VCaP (cell line): ENCODE measurements at regions not wholly inside any gene's neighbourhood (a gene's known extent, or its start where the extent isn't known, plus 50 kb on each side); places are given as distances from the start of the nearest gene placed in this dataset.
"Not testable (repeated sequence)": the region's sequence is repeated elsewhere in the genome, so short reads cannot be mapped to it uniquely, and the experiment has no call there.

Experiments used
- H3K27ac ChIP-seq: fragments of 450-650 bp; 2 replicates; pipeline ENCODE4 v1.5.1; 2017
- CTCF ChIP-seq: fragments of 450-650 bp; conservative IDR thresholded peaks from 2 replicates; pipeline ENCODE4 v1.5.1; 2017; ENCODE audit warnings: mild to moderate bottlenecking, moderate library complexity

DNA sequence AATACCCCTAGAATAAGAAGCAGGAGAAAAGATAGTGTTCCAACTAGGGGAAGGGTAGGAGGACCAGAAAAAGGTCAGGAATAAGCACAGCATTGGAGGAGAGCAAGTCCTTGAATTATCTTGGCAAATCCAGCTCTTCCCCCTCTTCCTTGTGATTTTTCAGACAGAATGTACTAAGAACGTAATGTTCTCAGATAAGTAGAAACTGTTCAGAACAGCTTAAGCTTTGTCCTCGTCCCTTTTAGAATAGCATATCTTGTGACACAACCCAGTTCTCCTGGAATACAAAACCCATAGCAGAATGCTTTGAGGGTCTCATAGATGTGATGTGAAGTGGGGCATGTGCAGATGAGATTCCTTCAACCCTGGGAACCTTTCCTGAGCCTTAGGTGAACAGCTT is 97.4 kb downstream of the EMB start:
- TF ChIP-seq CTCF: no peak
- no peak overlapping the region for H3K27ac ChIP-seq

DNA sequence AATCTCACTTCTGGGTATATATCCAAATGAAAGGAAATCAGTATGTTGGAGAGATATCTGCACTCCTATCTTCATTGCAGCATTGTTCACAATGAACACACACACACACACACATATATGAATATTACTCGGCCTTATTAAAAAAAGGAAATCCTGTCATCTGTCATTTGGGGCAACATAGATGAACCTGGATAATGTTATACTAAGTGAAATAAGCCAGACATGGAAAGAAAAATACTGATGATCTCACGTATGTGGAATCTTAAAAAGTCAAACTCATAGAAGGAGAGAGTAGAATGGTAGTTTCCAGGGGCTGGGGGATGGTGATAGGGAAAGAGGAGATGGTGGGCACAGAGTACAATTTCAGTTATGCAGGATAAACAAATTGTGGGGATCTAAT is 100.3 kb downstream of the EMB start:
- TF ChIP-seq CTCF: no peak

DNA sequence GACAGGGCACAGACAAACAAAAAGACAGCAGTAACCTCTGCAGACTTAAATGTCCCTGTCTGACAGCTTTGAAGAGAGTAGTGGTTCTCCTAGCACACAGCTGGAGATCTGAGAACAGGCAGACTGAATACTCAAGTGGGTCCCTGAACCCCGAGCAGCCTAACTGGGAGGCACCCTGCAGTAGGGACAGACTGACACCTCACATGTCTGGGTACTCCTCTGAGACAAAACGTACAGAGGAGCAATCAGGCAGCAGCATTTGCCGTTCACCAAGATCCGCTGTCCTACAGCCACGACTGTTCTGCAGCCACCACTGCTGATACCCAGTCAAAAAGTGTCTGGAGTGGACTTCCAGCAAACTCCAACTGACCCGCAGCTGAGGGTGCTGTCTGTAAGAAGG is 110.5 kb downstream of the EMB start:
- not testable (repeated sequence) for H3K27ac ChIP-seq

More for the DNA sequence above, 100.3 kb downstream of the EMB start:
- H3K27ac ChIP-seq: no peak overlapping the region

DNA sequence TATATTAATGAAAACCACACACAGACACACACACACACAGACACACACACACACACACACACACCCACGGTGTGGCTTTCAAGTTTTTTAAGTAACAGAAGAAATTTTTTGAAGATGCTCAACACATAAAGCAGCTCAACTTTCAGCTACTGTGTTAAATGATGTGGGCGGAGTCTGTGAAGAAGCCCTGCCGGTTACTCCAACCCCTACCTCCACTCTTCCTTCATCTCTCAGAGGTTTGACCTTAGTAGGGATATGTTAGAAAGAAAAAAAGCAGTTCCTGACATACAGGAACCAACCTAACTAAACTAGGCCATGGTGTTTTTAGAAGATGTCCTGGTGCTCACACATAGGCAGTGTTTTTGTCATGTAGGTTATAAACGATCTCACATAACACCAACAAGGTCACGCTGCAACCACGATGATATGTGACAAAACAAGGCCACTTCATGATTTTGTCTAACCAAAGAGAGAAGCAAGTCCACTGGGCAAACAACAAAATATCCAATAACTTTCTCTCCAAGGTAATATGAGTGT is 112.8 kb downstream of the EMB start:
- TF ChIP-seq CTCF: no peak

GRCh38 chr5:50325237-50325832 is 115.8 kb downstream of the EMB start:
- H3K27ac ChIP-seq: no peak overlapping the region
- TF ChIP-seq CTCF: peak; percentile 69

More for the DNA sequence above, 112.8 kb downstream of the EMB start:
- no peak overlapping the region for H3K27ac ChIP-seq

DNA sequence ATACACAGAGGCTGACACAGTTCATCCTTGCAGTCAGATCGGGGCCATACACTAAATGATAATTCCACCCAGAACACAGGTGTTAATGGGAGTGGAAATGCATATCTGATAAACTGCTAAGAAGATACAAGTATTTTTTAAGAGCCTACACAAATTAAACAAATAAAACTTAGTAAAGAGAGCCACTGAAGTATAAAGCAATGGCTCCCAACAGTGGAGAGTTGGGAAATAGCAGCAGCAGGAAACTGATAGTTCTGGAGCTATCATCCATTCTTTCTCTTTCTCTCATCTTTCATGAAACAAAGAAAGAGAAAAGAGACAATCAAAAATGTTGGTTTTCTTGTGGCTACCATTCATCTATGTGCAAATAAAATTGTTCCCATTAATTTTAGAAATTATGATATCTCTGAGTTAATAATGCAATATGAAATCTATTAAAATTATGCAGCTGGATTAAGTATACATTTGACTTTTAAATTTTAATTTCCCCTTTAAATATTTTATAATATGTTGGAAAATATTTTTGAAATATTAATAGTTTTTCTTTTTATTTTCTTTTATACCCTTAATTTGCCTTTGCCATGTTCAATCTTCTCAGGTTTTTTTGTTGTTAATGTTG is 120.8 kb downstream of the EMB start:
- no peak overlapping the region for H3K27ac ChIP-seq
- peak; percentile 82 for TF ChIP-seq CTCF

GRCh38 chr5:50318220-50318619 is 122.9 kb downstream of the EMB start:
- TF ChIP-seq CTCF: no peak
- no peak overlapping the region for H3K27ac ChIP-seq

DNA sequence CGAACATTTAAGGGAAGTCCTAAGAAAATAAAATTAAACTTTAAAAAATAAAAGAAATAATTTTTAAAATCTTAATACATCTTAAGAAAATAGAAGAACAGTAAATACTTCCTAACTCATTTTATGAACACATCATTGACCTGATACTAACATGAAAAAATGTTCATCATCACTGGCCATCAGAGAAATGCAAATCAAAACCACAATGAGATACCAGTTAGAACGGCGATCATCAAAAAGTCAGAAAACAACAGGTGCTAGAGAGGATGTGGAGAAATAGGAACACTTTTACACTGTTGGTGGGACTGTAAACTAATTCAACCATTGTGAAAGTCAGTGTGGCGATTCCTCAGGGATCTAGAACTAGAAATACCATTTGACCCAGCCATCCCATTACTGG is 134.6 kb downstream of the EMB start:
- not testable (repeated sequence) for H3K27ac ChIP-seq
